ENCODE measurements at regions not wholly inside any gene's neighbourhood (a gene's known extent, or its start where the extent isn't known, plus 50 kb on each side); places are given as distances from the start of the nearest gene placed in this dataset.

GRCh38 chr11:95520369-95521132 lies 269.0 kb downstream of the FAM76B start:
- no peak for TF ChIP-seq EZH2 (IDR thresholded peaks at IDR 0.05; ENCODE audit: borderline replicate concordance, low read length)
- TF ChIP-seq CTCF (conservative IDR thresholded peaks at IDR 0.05 in 1 of 2, IDR thresholded peaks at IDR 0.05 in 1 of 2; ENCODE audit: extremely low read depth in 1 of 2, insufficient read depth in 1 of 2, low read depth in 1 of 2, low read length in 2 of 2): no peak

Measured in mammary epithelial cell (primary cell).